IMR-90 (cell line): ENCODE measurements at regions not wholly inside any gene's neighbourhood (a gene's known extent, or its start where the extent isn't known, plus 50 kb on each side); places are given as distances from the start of the nearest gene placed in this dataset.

Source experiments
- ATAC-seq: fragments of 200-7000 bp; cut with Tn5 transposase; 2 replicates; pipeline ENCODE4 v1.9.1; 2020; ENCODE audit warnings: low read depth, mild to moderate bottlenecking, moderate library complexity
- BruUV-seq: library from RNA; stranded (reverse); fragments of 400-500 nt; replicated peaks from 2 replicates; lab custom pipeline; 2021; lab: Mats Ljungman, UMichigan
- CTCF ChIA-PET: fragments of 300-600 bp; formaldehyde crosslinking; extraction: SDS; loops from one replicate; lab custom pipeline; 2021; ENCODE audit warnings: antibody characterized with exemption; lab: Yijun Ruan, JAX
- POLR2A ChIA-PET: fragments of 300-600 bp; sonication (Branson Sonifier 250); formaldehyde crosslinking; loops from one replicate; lab custom pipeline; 2022; ENCODE audit warnings: antibody characterized with exemption; ENCODE audit not compliant: unreplicated experiment; lab: Charles Lee
- DNase-seq: peaks from one replicate; pipeline ENCODE4 v3.0.0; 2013
- H2AFZ ChIP-seq: replicated peaks from 2 replicates; pipeline ENCODE3; 2013; ENCODE audit warnings: low read length, mild to moderate bottlenecking; ENCODE audit not compliant: poor library complexity
- H2AK5ac ChIP-seq: 2 replicates; pipeline ENCODE4 v1.6.1; 2013; ENCODE audit warnings: low read depth, low read length, inconsistent platforms
- H2AK9ac ChIP-seq: replicated peaks from 2 replicates; pipeline ENCODE3; 2013; ENCODE audit warnings: mild to moderate bottlenecking, low read depth, low read length, moderate library complexity; ENCODE audit not compliant: poor library complexity
- H2BK120ac ChIP-seq: 2 replicates; pipeline ENCODE4 v1.6.1; 2013; ENCODE audit warnings: low read depth, low read length, inconsistent platforms
- H2BK15ac ChIP-seq: 3 replicates; pipeline ENCODE4 v1.6.1; 2013; ENCODE audit warnings: low read depth, low read length, inconsistent platforms
- H2BK20ac ChIP-seq: 2 replicates; pipeline ENCODE4 v1.6.1; 2013; ENCODE audit warnings: low read depth, mild to moderate bottlenecking, inconsistent platforms, low read length, moderate library complexity
- H2BK5ac ChIP-seq: 2 replicates; pipeline ENCODE4 v1.6.1; 2013; ENCODE audit warnings: mild to moderate bottlenecking, low read depth, low read length, inconsistent platforms; ENCODE audit not compliant: poor library complexity, severe bottlenecking
- H3K14ac ChIP-seq: replicated peaks from 2 replicates; pipeline ENCODE4 v1.6.1; 2013; ENCODE audit warnings: low read depth, low read length, inconsistent platforms
- H3K18ac ChIP-seq: 2 replicates; pipeline ENCODE4 v1.6.1; 2013; ENCODE audit warnings: low read depth, low read length, control low read depth
- H3K23ac ChIP-seq: 2 replicates; pipeline ENCODE4 v1.6.1; 2013; ENCODE audit warnings: low read depth, low read length, inconsistent platforms
- H3K27ac ChIP-seq: 2 replicates; pipeline ENCODE4 v1.5.1; 2013; ENCODE audit warnings: mild to moderate bottlenecking, control low read depth, low read length; ENCODE audit not compliant: insufficient read depth
- H3K27me3 ChIP-seq: 2 replicates; pipeline ENCODE4 v1.6.1; 2013; ENCODE audit warnings: low read length; ENCODE audit not compliant: control insufficient read depth, insufficient read depth
- H3K36me3 ChIP-seq: 2 replicates; pipeline ENCODE4 v1.6.1; 2013; ENCODE audit warnings: low read length, mixed read lengths; ENCODE audit not compliant: control insufficient read depth, insufficient read depth
- H3K4ac ChIP-seq: 2 replicates; pipeline ENCODE4 v1.6.1; 2013; ENCODE audit warnings: low read depth, low read length, inconsistent platforms
- H3K4me1 ChIP-seq: 2 replicates; pipeline ENCODE4 v1.6.1; 2013; ENCODE audit warnings: low read length, mixed read lengths; ENCODE audit not compliant: control insufficient read depth, insufficient read depth
- H3K4me2 ChIP-seq: 2 replicates; pipeline ENCODE4 v1.6.1; 2013; ENCODE audit warnings: low read depth, mild to moderate bottlenecking, control low read depth, low read length, moderate library complexity
- H3K4me3 ChIP-seq: 2 replicates; pipeline ENCODE4 v1.5.1; 2013; ENCODE audit warnings: low read depth, mild to moderate bottlenecking, control low read depth, low read length, moderate library complexity; ENCODE audit not compliant: insufficient read depth
- H3K56ac ChIP-seq: 2 replicates; pipeline ENCODE4 v1.6.1; 2013; ENCODE audit warnings: low read length, inconsistent platforms; ENCODE audit not compliant: insufficient read depth; ENCODE audit errors: extremely low read depth
- H3K79me1 ChIP-seq, 2 experiments: 2 replicates each; pipeline ENCODE4 v1.6.1; 2013; ENCODE audit warnings: low read length in 2 of 2, inconsistent platforms in 1 of 2, low read depth in 1 of 2
- H3K9ac ChIP-seq: 2 replicates; pipeline ENCODE4 v1.6.1; 2013; ENCODE audit warnings: low read depth, low read length, control low read depth
- H3K9me1 ChIP-seq: 2 replicates; pipeline ENCODE4 v1.6.1; 2013; ENCODE audit warnings: low read length, inconsistent platforms; ENCODE audit not compliant: insufficient read depth
- H3K9me3 ChIP-seq: 2 replicates; pipeline ENCODE4 v1.6.1; 2013; ENCODE audit warnings: low read length; ENCODE audit not compliant: control insufficient read depth, insufficient read depth
- H4K20me1 ChIP-seq: 2 replicates; pipeline ENCODE4 v1.6.1; 2013; ENCODE audit warnings: low read length, inconsistent platforms; ENCODE audit not compliant: insufficient read depth
- H4K5ac ChIP-seq: 2 replicates; pipeline ENCODE4 v1.6.1; 2013; ENCODE audit warnings: mild to moderate bottlenecking, low read depth, low read length, control low read depth
- H4K8ac ChIP-seq, 2 experiments: 2 replicates each; pipeline ENCODE4 v1.6.1; 2013; ENCODE audit warnings: low read depth in 2 of 2, low read length in 2 of 2, control low read depth in 1 of 2, inconsistent platforms in 1 of 2
- H4K91ac ChIP-seq: 2 replicates; pipeline ENCODE4 v1.6.1; 2013; ENCODE audit warnings: low read depth, low read length, inconsistent platforms; ENCODE audit not compliant: insufficient read depth
- BHLHE40 ChIP-seq: fragments of 150-350 bp; IDR thresholded peaks from 2 replicates; pipeline ENCODE4 v1.6.1; 2016; ENCODE audit warnings: mild to moderate bottlenecking, low read depth, low read length
- POLR2A ChIP-seq: IDR thresholded peaks from 2 replicates; pipeline ENCODE4 v1.6.1; 2012; ENCODE audit warnings: mild to moderate bottlenecking, low read depth, low read length
- WGBS, 2 experiments: methylation state at CpG; one replicate each; pipeline versions ENCODE4 v1.1.5 to v1.1.7; 2013; ENCODE audit warnings: missing lambda C conversion rate in 2 of 2; ENCODE audit not compliant: insufficient read length in 1 of 2; ENCODE audit errors: extremely low coverage in 2 of 2; 5-methylcytosine and 5-hydroxymethylcytosine counted together
- dilution Hi-C: fragments of 300-500 bp; cut with HindIII; formaldehyde crosslinking; loops from one replicate; pipeline ENCODE4 v1.14.3; 2018; ENCODE audit warnings: low sequenced_read_pairs; ENCODE audit not compliant: unreplicated experiment
- in situ Hi-C: fragments of 300-500 bp; cut with MboI; formaldehyde crosslinking; loops from 3 replicates; pipeline ENCODE4 v1.14.3; 2019; ENCODE audit warnings: low sequenced_read_pairs, inconsistent platforms, mixed read lengths
- intact Hi-C: fragments of 100-400 bp; cut with micrococcal nuclease; formaldehyde crosslinking; loops from 2 replicates; pipeline ENCODE4 v1.10.0; 2022

DNA sequence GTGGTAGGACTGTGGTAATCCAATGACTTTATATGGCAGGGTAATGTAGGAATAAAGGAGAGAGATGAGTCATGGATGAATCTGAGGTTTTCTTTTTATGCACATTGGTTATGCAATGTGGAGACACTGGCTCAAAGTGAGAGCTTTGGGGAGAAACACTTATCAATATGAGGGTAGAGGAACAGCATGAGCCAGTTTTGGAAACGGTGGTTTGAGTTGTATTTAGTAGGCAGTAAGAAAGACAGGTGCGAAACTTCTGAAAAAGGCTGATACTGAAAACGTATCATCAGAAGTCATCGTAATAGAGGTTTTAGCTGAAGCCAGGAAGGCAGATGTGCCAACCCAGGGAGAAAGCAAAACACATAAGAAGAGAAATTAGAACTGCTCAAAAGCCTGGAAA, 854.8 kb upstream of the SEL1L start:
- H3K79me1 ChIP-seq = no peaks in the 10 kb centered on the region
- CTCF ChIA-PET = no interaction called here
- H3K18ac ChIP-seq = no peak overlapping the region
- H2AFZ ChIP-seq = no peak overlapping the region
- intact Hi-C loops (no loop called here), in situ Hi-C loops (no loop called here), dilution Hi-C loops (no loop called here)
- POLR2A ChIA-PET = no interaction called here
- 40% methylated on average over 2 of the region's 4 CpGs; no CpG with 5 or more reads in 1 of the 2 experiments for WGBS, 2 experiments
- H4K8ac ChIP-seq = no peak overlapping the region
- no peaks in the 10 kb centered on the region for H3K9me1 ChIP-seq
- H3K36me3 ChIP-seq = no peaks in the 10 kb centered on the region
- no peak overlapping the region for H3K14ac ChIP-seq
- H3K4me1 ChIP-seq = no peaks in the 10 kb centered on the region
- H2BK120ac ChIP-seq = no peak overlapping the region
- no peak overlapping the region for H3K56ac ChIP-seq
- BruUV-seq = no TSS peak
- ATAC-seq (no peak), DNase-seq (no peak)
- H3K4ac ChIP-seq = no peak overlapping the region
- H3K27me3 ChIP-seq = no peaks in the 10 kb centered on the region
- H3K4me3 ChIP-seq = no peak overlapping the region
- no peak overlapping the region for H3K4me2 ChIP-seq
- no peak overlapping the region for H3K9ac ChIP-seq
- no peak overlapping the region for H3K27ac ChIP-seq
- H2AK5ac ChIP-seq = no peak overlapping the region
- no peak overlapping the region for H2BK5ac ChIP-seq
- H3K9me3 ChIP-seq = peaks cover 2% of the 10 kb centered on the region; the same call in 1 of the 2 replicates
- TF ChIP-seq BHLHE40 = no peak
- TF ChIP-seq POLR2A = no peak
- H4K20me1 ChIP-seq = no peaks in the 10 kb centered on the region
- H3K23ac ChIP-seq = no peak overlapping the region
- H2AK9ac ChIP-seq = no peak overlapping the region
- H4K5ac ChIP-seq = no peak overlapping the region
- no peak overlapping the region for H2BK20ac ChIP-seq
- H2BK15ac ChIP-seq = no peak overlapping the region
- no peak overlapping the region for H4K91ac ChIP-seq
